Calu3 (cell line): ENCODE measurements at regions not wholly inside any gene's neighbourhood (a gene's known extent, or its start where the extent isn't known, plus 50 kb on each side); places are given as distances from the start of the nearest gene placed in this dataset.
A peak's percentile ranks its signal among the peaks of the same experiment; 100 is the strongest.

Source experiments
- BruUV-seq: library from RNA; stranded (reverse); fragments of 400-500 nt; replicated peaks from 2 replicates; lab custom pipeline; 2021; lab: Mats Ljungman, UMichigan
- CTCF ChIA-PET: fragments of 300-600 bp; sonication (Branson Sonifier 250); formaldehyde crosslinking; loops from one replicate; lab custom pipeline; 2022; ENCODE audit warnings: antibody characterized with exemption; lab: Charles Lee
- DNase-seq: peaks from one replicate; pipeline ENCODE4 v3.0.0; 2022
- H3K27ac Mint-ChIP-seq: one replicate; pipeline ENCODE4 v1.8.0; 2022; ENCODE audit warnings: mixed read lengths; ENCODE audit not compliant: unreplicated experiment
- H3K27me3 Mint-ChIP-seq: one replicate; pipeline ENCODE4 v1.8.0; 2022; ENCODE audit warnings: mixed read lengths; ENCODE audit not compliant: unreplicated experiment
- H3K36me3 Mint-ChIP-seq: one replicate; pipeline ENCODE4 v1.8.0; 2022; ENCODE audit warnings: mild to moderate bottlenecking, moderate library complexity, mixed read lengths; ENCODE audit not compliant: insufficient read depth, unreplicated experiment
- H3K4me1 Mint-ChIP-seq: one replicate; pipeline ENCODE4 v1.8.0; 2022; ENCODE audit warnings: mild to moderate bottlenecking, low read depth, mixed read lengths; ENCODE audit not compliant: unreplicated experiment
- H3K4me3 Mint-ChIP-seq: one replicate; pipeline ENCODE4 v1.8.0; 2022; ENCODE audit warnings: mild to moderate bottlenecking, low read depth, moderate library complexity, mixed read lengths; ENCODE audit not compliant: unreplicated experiment
- H3K9me3 Mint-ChIP-seq: one replicate; pipeline ENCODE4 v1.8.0; 2022; ENCODE audit warnings: low read depth, mixed read lengths; ENCODE audit not compliant: unreplicated experiment
- intact Hi-C: fragments of 100-400 bp; cut with micrococcal nuclease; formaldehyde crosslinking; loops from one replicate; pipeline ENCODE4 v1.10.0; 2022; ENCODE audit not compliant: unreplicated experiment
- TF ChIP-seq, protein P1 (sequence below): fragments of 200-600 bp; IDR thresholded peaks from one replicate; pipeline ENCODE4 v1.8.0; 2022; ENCODE audit warnings: antibody characterized with exemption; ENCODE audit not compliant: unreplicated experiment

DNA sequence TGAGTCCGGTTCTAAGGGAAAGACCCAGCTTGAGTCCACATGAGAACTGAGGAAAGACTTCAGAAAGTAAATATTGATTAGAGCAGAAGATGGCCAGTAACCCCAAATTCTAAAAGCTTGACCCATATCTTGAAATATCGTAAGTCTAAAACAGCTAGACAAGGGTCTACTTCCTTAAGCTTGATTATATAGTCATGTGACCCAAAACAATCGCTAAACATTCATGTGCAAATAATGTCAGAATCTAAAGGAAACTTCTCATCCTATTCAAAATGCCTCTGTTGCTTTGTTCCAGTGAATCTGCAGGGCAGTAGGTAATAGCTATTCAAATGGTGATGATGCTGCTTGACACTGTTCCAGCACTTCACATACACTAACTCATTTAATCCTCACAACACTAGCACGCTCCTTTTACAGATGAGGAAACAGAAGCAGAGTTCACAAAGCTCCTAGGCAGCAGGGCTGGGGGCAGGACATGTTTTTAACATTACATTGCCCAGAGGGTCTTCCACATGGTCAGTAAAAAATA lies 52.6 kb downstream of the TCF20 start:
- peak overlapping the region; percentile 59 for H3K27ac Mint-ChIP-seq
- no peak for DNase-seq
- TF ChIP-seq, protein P1, sequence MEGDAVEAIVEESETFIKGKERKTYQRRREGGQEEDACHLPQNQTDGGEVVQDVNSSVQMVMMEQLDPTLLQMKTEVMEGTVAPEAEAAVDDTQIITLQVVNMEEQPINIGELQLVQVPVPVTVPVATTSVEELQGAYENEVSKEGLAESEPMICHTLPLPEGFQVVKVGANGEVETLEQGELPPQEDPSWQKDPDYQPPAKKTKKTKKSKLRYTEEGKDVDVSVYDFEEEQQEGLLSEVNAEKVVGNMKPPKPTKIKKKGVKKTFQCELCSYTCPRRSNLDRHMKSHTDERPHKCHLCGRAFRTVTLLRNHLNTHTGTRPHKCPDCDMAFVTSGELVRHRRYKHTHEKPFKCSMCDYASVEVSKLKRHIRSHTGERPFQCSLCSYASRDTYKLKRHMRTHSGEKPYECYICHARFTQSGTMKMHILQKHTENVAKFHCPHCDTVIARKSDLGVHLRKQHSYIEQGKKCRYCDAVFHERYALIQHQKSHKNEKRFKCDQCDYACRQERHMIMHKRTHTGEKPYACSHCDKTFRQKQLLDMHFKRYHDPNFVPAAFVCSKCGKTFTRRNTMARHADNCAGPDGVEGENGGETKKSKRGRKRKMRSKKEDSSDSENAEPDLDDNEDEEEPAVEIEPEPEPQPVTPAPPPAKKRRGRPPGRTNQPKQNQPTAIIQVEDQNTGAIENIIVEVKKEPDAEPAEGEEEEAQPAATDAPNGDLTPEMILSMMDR = no peak
- H3K4me3 Mint-ChIP-seq = no peak overlapping the region
- H3K36me3 Mint-ChIP-seq = peaks cover 11% of the 10 kb centered on the region
- intact Hi-C loops = no loop called here
- peaks cover 31% of the 10 kb centered on the region for H3K4me1 Mint-ChIP-seq
- no TSS peak for BruUV-seq
- CTCF ChIA-PET = no interaction called here
- no peaks in the 10 kb centered on the region for H3K9me3 Mint-ChIP-seq
- no peaks in the 10 kb centered on the region for H3K27me3 Mint-ChIP-seq

DNA sequence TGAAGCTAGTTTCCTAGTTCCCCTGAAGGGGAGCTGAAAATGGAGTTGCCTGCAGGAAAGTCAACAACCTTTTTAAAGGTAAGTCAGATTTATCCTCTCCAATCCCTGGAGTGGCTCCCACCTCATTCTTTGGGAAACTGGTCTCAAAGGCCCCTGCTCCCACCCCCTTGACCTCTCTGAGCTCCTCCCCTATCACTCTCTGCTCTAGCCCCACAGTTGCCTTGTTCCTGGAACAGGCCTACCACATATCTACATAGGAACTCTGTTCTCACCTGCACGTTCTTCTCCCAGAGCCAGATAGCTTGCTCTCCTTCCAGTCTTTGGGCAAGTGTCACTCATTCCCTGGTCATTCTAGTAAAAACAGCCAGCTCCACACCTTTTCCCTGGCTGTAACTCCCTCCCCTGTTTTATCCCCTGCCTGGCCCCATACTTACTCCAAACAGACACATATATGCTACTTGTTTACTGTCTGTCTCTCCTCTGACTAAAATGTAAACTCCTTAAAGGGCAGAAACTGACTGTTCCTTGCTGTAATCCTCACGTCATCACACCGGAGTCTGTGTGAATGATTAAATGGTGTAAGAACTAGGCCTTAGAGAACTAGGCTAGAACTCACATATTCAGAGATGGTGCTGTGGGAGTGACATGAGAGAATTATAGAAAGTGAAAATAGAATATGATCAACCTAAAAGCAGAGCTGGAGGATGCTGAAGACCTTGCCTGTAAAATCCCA lies 53.3 kb downstream of the TCF20 start:
- Mint-ChIP-seq H3K4me3 (no peak overlapping the region), H3K4me1 (peaks cover 25% of the 10 kb centered on the region), H3K27ac (no peak overlapping the region), H3K36me3 (peaks cover 11% of the 10 kb centered on the region), H3K27me3 (no peaks in the 10 kb centered on the region), H3K9me3 (no peaks in the 10 kb centered on the region)
- no peak for DNase-seq
- intact Hi-C loops = no loop called here
- BruUV-seq = no TSS peak
- CTCF ChIA-PET = no interaction called here
- TF ChIP-seq, protein P1 = no peak

GRCh38 chr22:42214633-42215415 lies 55.6 kb downstream of the TCF20 start:
- intact Hi-C loops = no loop called here
- Mint-ChIP-seq H3K4me3 (no peak overlapping the region), H3K27me3 (no peaks in the 10 kb centered on the region), H3K27ac (no peak overlapping the region), H3K36me3 (peaks cover 23% of the 10 kb centered on the region), H3K9me3 (no peaks in the 10 kb centered on the region), H3K4me1 (peaks cover 20% of the 10 kb centered on the region)
- no peak for DNase-seq
- TF ChIP-seq, protein P1 = no peak
- CTCF ChIA-PET = interaction anchor here (0.6 kb wide), 1 partner anchor 258 kb away, joined by 5 read pairs; no protein-coding TSS in a partner anchor
- BruUV-seq = no TSS peak

DNA sequence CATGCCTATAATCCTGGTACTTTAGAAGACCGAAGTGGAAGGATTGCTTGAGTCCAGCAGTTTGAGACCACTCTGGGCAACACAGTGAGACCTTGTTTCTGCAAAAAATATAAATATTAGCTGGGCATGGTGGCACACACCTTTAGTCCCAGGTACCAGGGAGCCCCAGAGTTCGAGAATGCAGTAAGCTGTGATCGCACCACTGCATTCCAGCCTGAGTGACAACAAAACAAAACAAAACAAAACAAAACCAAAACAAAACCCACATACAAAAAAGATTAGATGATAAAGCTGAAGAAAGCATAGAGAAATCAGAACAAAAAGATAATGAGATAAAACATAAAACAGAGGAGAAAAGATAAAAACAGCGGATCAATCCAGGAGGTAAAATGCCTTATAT lies 62.1 kb downstream of the TCF20 start:
- no peak overlapping the region for H3K27ac Mint-ChIP-seq
- CTCF ChIA-PET = interaction anchor here (0.5 kb wide), 1 partner anchor 46 kb away, joined by 5 read pairs; no protein-coding TSS in a partner anchor
- H3K4me1 Mint-ChIP-seq = no peaks in the 10 kb centered on the region
- TF ChIP-seq, protein P1 = no peak
- H3K4me3 Mint-ChIP-seq = no peak overlapping the region
- H3K9me3 Mint-ChIP-seq = no peaks in the 10 kb centered on the region
- DNase-seq = no peak
- H3K36me3 Mint-ChIP-seq = peaks cover 22% of the 10 kb centered on the region
- H3K27me3 Mint-ChIP-seq = no peaks in the 10 kb centered on the region
- intact Hi-C loops = no loop called here
- BruUV-seq = no TSS peak
